CD4-positive, CD25-positive, alpha-beta regulatory T cell (primary cell): ENCODE measurements at regions not wholly inside any gene's neighbourhood (a gene's known extent, or its start where the extent isn't known, plus 50 kb on each side); places are given as distances from the start of the nearest gene placed in this dataset.

Experiments
- ATAC-seq, 2 donors: fragments of 150-1000 bp; cut with Tn5 transposase; one replicate each; pipeline ENCODE4 v1.10.0; 2021; ENCODE audit warnings: low read depth in 2 of 2, moderate number of reproducible peaks in 2 of 2, moderate library complexity in 1 of 2
- DNase-seq, 3 donors: peaks; one replicate each; pipeline versions ENCODE4 v3.0.0 to v3.0.0-alpha.2; 2012 to 2022; ENCODE audit warnings: mixed read lengths in 1 of 3
- H3K27ac ChIP-seq: one replicate; pipeline ENCODE4 v1.7.0; 2013; ENCODE audit warnings: mild to moderate bottlenecking, low read length; ENCODE audit not compliant: insufficient read depth, poor library complexity, severe bottlenecking
- H3K27me3 ChIP-seq: one replicate; pipeline ENCODE4 v1.7.0; 2013; ENCODE audit warnings: low read length; ENCODE audit not compliant: control insufficient read depth, insufficient read depth
- H3K36me3 ChIP-seq: one replicate; pipeline ENCODE4 v1.7.0; 2013; ENCODE audit warnings: mild to moderate bottlenecking, low read length, moderate library complexity; ENCODE audit not compliant: control insufficient read depth, insufficient read depth
- H3K4me1 ChIP-seq: 2 replicates; pipeline ENCODE4 v1.7.0; 2013; ENCODE audit warnings: mild to moderate bottlenecking, low read length; ENCODE audit not compliant: insufficient read depth, control insufficient read depth, poor library complexity, severe bottlenecking
- H3K4me3 ChIP-seq: one replicate; pipeline ENCODE4 v1.7.0; 2013; ENCODE audit warnings: low read depth, mild to moderate bottlenecking, low read length, moderate library complexity
- H3K9me3 ChIP-seq, 2 experiments: 1 replicate in 1 of 2; 2 replicates in 1 of 2; pipeline ENCODE4 v1.7.0; 2013; ENCODE audit warnings: low read length in 2 of 2, mild to moderate bottlenecking in 1 of 2, moderate library complexity in 1 of 2; ENCODE audit not compliant: control insufficient read depth in 2 of 2
- H3K27ac Mint-ChIP-seq, 3 donors: one replicate each; pipeline ENCODE4 v1.8.0; 2020 to 2022; ENCODE audit warnings: mild to moderate bottlenecking in 3 of 3, mixed read lengths in 3 of 3, moderate library complexity in 2 of 3
- H3K27me3 Mint-ChIP-seq: one replicate; pipeline ENCODE4 v1.8.0; 2022; ENCODE audit warnings: mild to moderate bottlenecking, mixed read lengths
- H3K36me3 Mint-ChIP-seq: one replicate; pipeline ENCODE4 v1.8.0; 2020; ENCODE audit warnings: mixed read lengths
- H3K4me1 Mint-ChIP-seq, 4 donors: one replicate each; pipeline ENCODE4 v1.8.0; 2020 to 2022; ENCODE audit warnings: mixed read lengths in 4 of 4, mild to moderate bottlenecking in 1 of 4
- H3K4me3 Mint-ChIP-seq, 4 donors: one replicate each; pipeline ENCODE4 v1.8.0; 2020 to 2022; ENCODE audit warnings: mild to moderate bottlenecking in 4 of 4, mixed read lengths in 4 of 4, moderate library complexity in 3 of 4
- H3K9me3 Mint-ChIP-seq, 7 donors: one replicate each; pipeline ENCODE4 v1.8.0; 2020 to 2022; ENCODE audit warnings: mixed read lengths in 7 of 7, mild to moderate bottlenecking in 3 of 7, moderate library complexity in 2 of 7

DNA sequence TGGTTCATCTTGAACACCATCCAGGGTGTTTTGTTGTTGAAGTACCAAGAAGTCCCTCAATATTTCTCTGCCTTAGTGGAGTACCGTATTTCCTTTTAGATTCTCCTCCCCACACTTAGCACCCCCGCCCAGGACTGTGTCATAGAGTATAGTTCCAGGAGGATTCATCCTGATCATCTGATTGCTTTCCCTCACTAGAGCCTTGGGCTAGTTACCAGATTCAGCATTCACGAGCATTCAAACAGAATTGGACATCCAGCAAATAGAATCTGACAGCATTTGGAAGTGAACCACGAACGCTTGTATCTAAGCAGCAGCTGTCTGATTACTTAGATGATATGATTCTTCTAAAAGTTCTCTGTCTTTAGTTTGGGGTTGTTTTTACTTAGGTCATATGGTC lies 248.1 kb upstream of the TAS2R1 start:
- Mint-ChIP-seq H3K27ac (no peak overlapping the region), H3K36me3 (no peaks in the 10 kb centered on the region), H3K4me3 (no peak overlapping the region), H3K27me3 (no peaks in the 10 kb centered on the region), H3K4me1 (no peaks in the 10 kb centered on the region), H3K9me3 (peaks cover 0 to 13% (median 5%) of the 10 kb centered on the region in 7 donors)
- H3K9me3 ChIP-seq = no peaks in the 10 kb centered on the region
- H3K4me1 ChIP-seq = no peaks in the 10 kb centered on the region
- ATAC-seq (no peak), DNase-seq (no peak)
- H3K4me3 ChIP-seq = no peak overlapping the region
- H3K27ac ChIP-seq = no peak overlapping the region
- no peaks in the 10 kb centered on the region for H3K36me3 ChIP-seq
- no peaks in the 10 kb centered on the region for H3K27me3 ChIP-seq

DNA sequence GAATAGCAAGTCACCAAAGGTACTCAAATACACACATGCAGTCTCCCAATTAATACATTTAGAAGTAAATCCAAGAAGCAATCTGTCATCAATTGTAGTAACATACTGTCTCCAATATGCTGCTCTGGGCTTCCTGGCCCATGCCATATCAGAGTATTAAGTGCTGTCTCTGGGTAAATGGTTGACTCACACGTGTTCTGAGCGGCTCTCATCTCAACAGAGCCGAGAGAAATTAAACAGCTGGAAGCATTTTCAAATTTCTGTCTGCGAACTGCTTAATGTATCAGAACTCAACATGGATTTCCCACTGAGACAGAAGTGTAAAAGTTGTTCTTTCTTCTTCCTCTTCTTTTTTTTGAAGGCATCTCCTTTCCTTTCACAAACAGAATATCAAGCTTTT lies 247.3 kb upstream of the TAS2R1 start:
- no peaks in the 10 kb centered on the region for H3K4me1 ChIP-seq
- H3K4me3 ChIP-seq = no peak overlapping the region
- Mint-ChIP-seq H3K4me1 (no peaks in the 10 kb centered on the region), H3K36me3 (no peaks in the 10 kb centered on the region), H3K27ac (no peak overlapping the region), H3K4me3 (no peak overlapping the region), H3K27me3 (no peaks in the 10 kb centered on the region), H3K9me3 (peaks cover 0 to 15% (median 5%) of the 10 kb centered on the region in 7 donors)
- no peaks in the 10 kb centered on the region for H3K36me3 ChIP-seq
- DNase-seq = no peak
- no peaks in the 10 kb centered on the region for H3K27me3 ChIP-seq
- no peaks in the 10 kb centered on the region for H3K9me3 ChIP-seq
- no peak for ATAC-seq
- no peak overlapping the region for H3K27ac ChIP-seq

DNA sequence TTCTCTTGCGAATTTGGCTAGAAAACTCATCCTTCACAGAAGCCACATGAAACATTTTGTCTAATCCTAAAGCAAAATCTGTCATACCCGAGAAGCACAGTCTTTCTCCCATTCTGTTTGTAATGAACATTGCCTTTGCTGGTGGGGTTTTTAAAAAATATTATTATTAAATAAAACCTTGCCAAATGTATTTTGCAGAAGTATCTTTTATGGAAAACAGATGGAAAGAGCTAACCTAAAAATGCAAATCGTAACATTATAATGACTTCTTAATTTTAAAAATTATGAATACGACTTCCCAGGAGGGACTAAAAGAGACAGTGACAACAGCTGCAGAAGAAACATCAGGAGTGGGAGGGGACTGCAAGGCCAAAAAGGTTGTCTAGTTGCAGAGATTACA lies 246.3 kb upstream of the TAS2R1 start:
- H3K4me3 ChIP-seq = no peak overlapping the region
- Mint-ChIP-seq H3K4me3 (no peak overlapping the region), H3K36me3 (no peaks in the 10 kb centered on the region), H3K4me1 (no peaks in the 10 kb centered on the region), H3K27me3 (no peaks in the 10 kb centered on the region), H3K9me3 (peaks cover 0 to 12% (median 5%) of the 10 kb centered on the region in 7 donors), H3K27ac (no peak overlapping the region)
- no peaks in the 10 kb centered on the region for H3K9me3 ChIP-seq
- DNase-seq (no peak), ATAC-seq (no peak)
- H3K36me3 ChIP-seq = no peaks in the 10 kb centered on the region
- H3K27me3 ChIP-seq = no peaks in the 10 kb centered on the region
- H3K4me1 ChIP-seq = no peaks in the 10 kb centered on the region
- H3K27ac ChIP-seq = no peak overlapping the region

DNA sequence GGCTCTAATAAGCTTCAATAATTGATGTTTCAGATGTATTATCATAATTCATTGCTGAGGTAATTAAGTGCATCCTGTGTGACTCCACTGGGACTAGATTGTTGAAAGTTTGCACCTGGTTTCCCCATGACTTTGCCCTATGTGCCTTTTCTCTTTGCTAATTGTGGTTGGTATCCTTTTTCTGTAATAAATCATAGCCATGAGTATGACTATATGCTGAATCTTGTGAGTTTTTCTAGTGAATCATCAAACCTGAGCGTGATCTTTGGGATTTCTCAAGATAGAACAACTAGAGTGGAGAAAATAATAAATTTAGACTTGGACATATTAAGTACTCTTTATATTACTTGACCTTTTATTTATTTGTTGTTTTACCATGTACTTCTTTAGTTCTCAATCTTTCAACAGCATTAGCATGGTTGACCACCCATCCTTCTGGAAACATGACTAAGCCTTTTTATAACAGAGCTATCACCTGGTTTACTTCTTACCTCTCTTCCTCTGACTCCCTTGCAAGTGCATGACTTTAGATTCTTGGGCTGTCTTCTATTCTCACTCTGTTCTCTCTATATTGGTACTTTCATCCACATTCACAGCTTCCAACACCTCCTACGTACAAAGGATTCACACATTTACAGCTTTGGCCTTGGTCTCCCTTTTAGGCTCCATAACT lies 239.6 kb upstream of the TAS2R1 start:
- H3K4me1 ChIP-seq = no peaks in the 10 kb centered on the region
- H3K9me3 ChIP-seq = peaks cover 13 to 19% of the 10 kb centered on the region in 2 experiments
- H3K27me3 Mint-ChIP-seq = no peaks in the 10 kb centered on the region
- DNase-seq = no peak
- H3K27me3 ChIP-seq = no peaks in the 10 kb centered on the region
- H3K36me3 ChIP-seq = no peaks in the 10 kb centered on the region
- peaks cover 7 to 47% (median 13%) of the 10 kb centered on the region in 7 donors for H3K9me3 Mint-ChIP-seq
- no peak overlapping the region for H3K4me3 ChIP-seq
- H3K27ac ChIP-seq = no peak overlapping the region
- no peaks in the 10 kb centered on the region for H3K36me3 Mint-ChIP-seq
- no peak overlapping the region for H3K4me3 Mint-ChIP-seq
- no peak for ATAC-seq
- H3K4me1 Mint-ChIP-seq = no peaks in the 10 kb centered on the region
- H3K27ac Mint-ChIP-seq = no peak overlapping the region

DNA sequence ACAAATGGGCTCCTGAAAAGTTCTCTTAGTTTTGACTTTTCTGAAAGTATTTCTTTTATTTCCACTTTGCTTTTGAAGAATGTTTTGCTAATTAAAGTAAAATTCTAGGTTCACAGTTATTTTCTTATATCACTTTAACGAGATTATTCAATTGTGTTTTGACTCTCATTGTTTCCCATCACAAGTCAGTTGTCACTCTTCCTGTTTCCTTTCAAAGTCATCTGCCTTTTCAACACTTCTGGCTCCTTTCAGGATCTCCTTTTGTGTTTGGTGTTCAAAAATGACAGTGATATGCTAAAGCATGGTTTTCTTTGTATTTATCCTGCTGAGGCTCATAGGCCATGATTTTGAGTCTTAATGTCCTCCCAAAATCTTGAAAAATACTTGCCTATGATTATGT lies 235.4 kb upstream of the TAS2R1 start:
- H3K4me1 ChIP-seq = no peaks in the 10 kb centered on the region
- peaks cover 7 to 47% (median 13%) of the 10 kb centered on the region in 7 donors for H3K9me3 Mint-ChIP-seq
- H3K4me1 Mint-ChIP-seq = no peaks in the 10 kb centered on the region
- no peaks in the 10 kb centered on the region for H3K27me3 Mint-ChIP-seq
- DNase-seq (no peak), ATAC-seq (no peak)
- H3K9me3 ChIP-seq = peaks cover 14 to 20% of the 10 kb centered on the region in 2 experiments
- no peaks in the 10 kb centered on the region for H3K36me3 Mint-ChIP-seq
- no peaks in the 10 kb centered on the region for H3K36me3 ChIP-seq
- no peak overlapping the region for H3K27ac Mint-ChIP-seq
- H3K27me3 ChIP-seq = no peaks in the 10 kb centered on the region
- peak overlapping the region in 1 of 4 donors; percentile 52 for H3K4me3 Mint-ChIP-seq
- no peak overlapping the region for H3K27ac ChIP-seq
- no peak overlapping the region for H3K4me3 ChIP-seq

DNA sequence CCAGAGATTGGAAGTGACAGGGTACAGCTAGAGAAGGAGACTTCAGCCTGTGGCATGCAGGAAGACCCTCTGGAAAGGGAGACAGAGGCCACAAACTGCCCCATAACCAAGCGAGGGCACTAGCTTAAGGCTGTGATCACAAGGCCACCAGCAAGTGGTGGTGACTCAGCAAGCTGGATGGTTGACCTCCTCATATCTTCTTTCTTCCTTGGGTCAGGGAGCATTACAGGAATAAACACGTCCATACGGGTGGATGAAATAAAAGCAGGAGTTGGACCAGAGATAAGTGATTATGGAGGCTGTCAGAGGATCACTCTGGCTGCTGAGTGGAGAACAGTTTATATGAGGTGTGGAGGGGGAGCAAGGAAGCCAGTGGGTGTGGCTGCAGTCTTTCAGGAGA lies 234.6 kb upstream of the TAS2R1 start:
- Histone ChIP-seq H3K36me3 (no peaks in the 10 kb centered on the region), H3K9me3 (peaks cover 14 to 20% of the 10 kb centered on the region in 2 experiments), H3K27ac (no peak overlapping the region), H3K4me3 (no peak overlapping the region), H3K27me3 (no peaks in the 10 kb centered on the region), H3K4me1 (no peaks in the 10 kb centered on the region)
- H3K4me3 Mint-ChIP-seq = no peak overlapping the region
- no peaks in the 10 kb centered on the region for H3K36me3 Mint-ChIP-seq
- H3K27ac Mint-ChIP-seq = no peak overlapping the region
- no peak for DNase-seq
- H3K27me3 Mint-ChIP-seq = no peaks in the 10 kb centered on the region
- no peak for ATAC-seq
- no peaks in the 10 kb centered on the region for H3K4me1 Mint-ChIP-seq
- H3K9me3 Mint-ChIP-seq = peaks cover 6 to 41% (median 12%) of the 10 kb centered on the region in 7 donors

DNA sequence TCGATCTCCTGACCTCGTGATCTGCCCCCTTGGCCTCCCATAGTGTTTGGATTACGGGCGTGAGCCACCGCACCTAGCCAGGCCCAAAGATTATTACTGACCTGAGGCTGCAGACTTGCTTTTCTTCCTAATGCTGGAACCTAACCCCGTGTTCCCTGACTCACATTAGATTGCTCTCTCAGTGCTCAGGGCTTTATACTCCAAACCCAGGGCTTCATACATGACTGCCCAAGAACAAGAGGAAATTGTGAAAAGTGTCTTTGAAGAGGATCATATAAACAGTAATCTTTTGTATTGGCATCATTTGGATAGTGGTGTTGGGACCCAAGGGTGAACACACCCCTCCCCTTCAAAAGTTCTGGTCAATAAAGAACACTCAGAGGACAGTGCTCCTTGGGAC lies 233.3 kb upstream of the TAS2R1 start:
- Mint-ChIP-seq H3K36me3 (no peaks in the 10 kb centered on the region), H3K27me3 (no peaks in the 10 kb centered on the region), H3K4me3 (no peak overlapping the region), H3K27ac (no peak overlapping the region), H3K9me3 (peaks cover 0 to 30% (median 11%) of the 10 kb centered on the region in 7 donors), H3K4me1 (no peaks in the 10 kb centered on the region)
- H3K4me1 ChIP-seq = no peaks in the 10 kb centered on the region
- DNase-seq = no peak
- H3K9me3 ChIP-seq = peaks cover 14 to 20% of the 10 kb centered on the region in 2 experiments
- no peak overlapping the region for H3K27ac ChIP-seq
- H3K36me3 ChIP-seq = no peaks in the 10 kb centered on the region
- H3K27me3 ChIP-seq = no peaks in the 10 kb centered on the region
- H3K4me3 ChIP-seq = no peak overlapping the region
- no peak for ATAC-seq

DNA sequence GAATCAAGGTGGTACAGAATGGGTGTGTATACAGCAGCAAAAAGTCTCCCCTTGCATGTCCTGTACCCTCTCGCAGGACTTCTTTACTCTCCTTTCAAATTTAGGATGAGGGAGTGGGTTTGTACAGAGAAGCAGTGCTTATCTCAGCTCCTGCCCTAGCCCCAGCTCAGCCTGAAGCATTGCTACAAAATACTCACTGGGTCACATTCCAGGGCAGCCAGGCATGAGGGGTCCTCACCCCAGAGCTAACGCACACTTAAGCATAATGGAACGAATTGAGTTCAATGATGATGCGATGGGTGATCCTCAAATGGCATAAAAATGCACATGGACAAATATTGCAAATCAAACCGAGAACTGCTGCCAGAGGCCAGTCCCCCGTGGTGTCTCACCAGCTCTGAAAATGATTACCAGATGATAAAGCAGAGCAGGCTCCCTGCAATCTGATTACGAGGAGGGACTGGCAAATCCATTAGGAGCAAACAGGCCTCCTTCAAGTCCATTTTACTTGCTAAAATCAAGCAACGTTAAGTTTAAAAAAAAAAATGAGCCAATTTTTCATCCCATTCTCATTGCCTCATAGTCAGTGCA lies 231.6 kb upstream of the TAS2R1 start:
- H3K9me3 Mint-ChIP-seq = peaks cover 0 to 22% (median 10%) of the 10 kb centered on the region in 7 donors
- H3K4me1 Mint-ChIP-seq = no peaks in the 10 kb centered on the region
- H3K27ac Mint-ChIP-seq = no peak overlapping the region
- Histone ChIP-seq H3K27ac (no peak overlapping the region), H3K9me3 (peaks cover 14 to 18% of the 10 kb centered on the region in 2 experiments), H3K4me3 (no peak overlapping the region), H3K36me3 (no peaks in the 10 kb centered on the region), H3K27me3 (no peaks in the 10 kb centered on the region), H3K4me1 (no peaks in the 10 kb centered on the region)
- DNase-seq (no peak), ATAC-seq (no peak)
- no peaks in the 10 kb centered on the region for H3K36me3 Mint-ChIP-seq
- H3K27me3 Mint-ChIP-seq = no peaks in the 10 kb centered on the region
- H3K4me3 Mint-ChIP-seq = no peak overlapping the region
